ENCODE measurements at regions not wholly inside any gene's neighbourhood (a gene's known extent, or its start where the extent isn't known, plus 50 kb on each side); places are given as distances from the start of the nearest gene placed in this dataset.
"Not testable (repeated sequence)": the region's sequence is repeated elsewhere in the genome, so short reads cannot be mapped to it uniquely, and the experiment has no call there.

- intact Hi-C loops (cut with micrococcal nuclease): no loop called here
These were observed 124.2 kb downstream of the ATP6V1G3 start for GRCh38 chr1:198416296-198416695.

DNA sequence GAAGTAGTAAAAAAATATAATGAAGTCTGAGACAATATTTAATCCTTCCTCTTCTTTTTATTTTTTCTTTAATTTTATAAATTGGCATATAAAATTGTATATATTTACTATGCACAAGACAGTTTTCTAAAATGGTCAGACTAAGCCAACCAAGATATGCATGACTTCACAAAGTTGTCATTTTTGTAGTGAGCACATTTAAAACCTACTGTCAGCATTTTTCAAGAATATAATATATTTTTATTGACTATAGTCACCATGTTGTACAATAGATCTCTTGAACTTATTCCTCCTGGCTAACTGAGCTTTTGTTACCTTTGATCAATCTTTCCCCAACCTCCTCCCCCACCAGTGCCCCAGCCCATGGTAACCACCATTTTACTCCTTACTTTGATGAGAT, 129.2 kb downstream of the ATP6V1G3 start:
- intact Hi-C loops (cut with micrococcal nuclease): no loop called here

DNA sequence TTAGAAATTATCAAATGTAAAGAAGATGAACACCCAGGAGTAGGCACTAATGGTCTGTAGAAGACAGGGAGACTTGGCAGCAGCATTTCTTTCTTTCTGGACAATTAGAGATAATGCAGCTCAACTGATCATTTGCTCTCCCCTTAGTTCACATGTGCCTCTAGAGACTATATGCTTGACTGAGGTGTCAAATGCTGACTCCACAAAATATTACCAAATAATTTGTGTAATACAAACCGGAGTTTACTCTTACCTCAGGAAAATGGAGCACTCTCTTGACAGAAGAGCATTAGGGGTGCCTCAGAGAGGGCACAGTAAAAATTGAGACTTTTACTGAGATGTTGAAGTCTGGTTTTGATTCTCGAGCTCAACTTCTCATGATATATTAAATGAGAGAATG, 131.8 kb downstream of the ATP6V1G3 start:
- intact Hi-C loops (cut with micrococcal nuclease): no loop called here

- intact Hi-C loops (cut with micrococcal nuclease): not testable (repeated sequence)
These were observed 135.8 kb downstream of the ATP6V1G3 start for GRCh38 chr1:198404632-198405031.

DNA sequence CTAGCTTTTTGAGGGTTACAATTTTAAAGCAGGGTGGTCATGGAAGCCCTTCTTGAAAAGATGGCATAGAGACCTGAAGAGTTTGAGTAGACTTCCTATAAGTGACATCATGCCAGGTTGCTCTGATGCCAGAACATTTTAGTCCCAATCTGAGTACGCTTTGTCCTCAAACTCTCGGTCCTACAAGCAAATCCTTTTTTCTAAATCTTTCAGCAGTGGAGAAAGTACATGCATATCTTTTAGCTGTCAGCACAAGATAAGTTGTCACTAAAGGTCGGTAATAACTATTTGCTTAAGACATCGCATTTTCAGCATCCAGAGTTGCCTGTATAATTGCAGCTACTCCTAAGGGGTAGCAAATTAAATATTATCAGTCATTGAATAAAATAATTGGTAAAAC, 140.4 kb downstream of the ATP6V1G3 start:
- intact Hi-C loops (cut with micrococcal nuclease): no loop called here

- intact Hi-C loops (cut with micrococcal nuclease): no loop called here
These were observed 141.0 kb downstream of the ATP6V1G3 start for GRCh38 chr1:198399452-198399851.

DNA sequence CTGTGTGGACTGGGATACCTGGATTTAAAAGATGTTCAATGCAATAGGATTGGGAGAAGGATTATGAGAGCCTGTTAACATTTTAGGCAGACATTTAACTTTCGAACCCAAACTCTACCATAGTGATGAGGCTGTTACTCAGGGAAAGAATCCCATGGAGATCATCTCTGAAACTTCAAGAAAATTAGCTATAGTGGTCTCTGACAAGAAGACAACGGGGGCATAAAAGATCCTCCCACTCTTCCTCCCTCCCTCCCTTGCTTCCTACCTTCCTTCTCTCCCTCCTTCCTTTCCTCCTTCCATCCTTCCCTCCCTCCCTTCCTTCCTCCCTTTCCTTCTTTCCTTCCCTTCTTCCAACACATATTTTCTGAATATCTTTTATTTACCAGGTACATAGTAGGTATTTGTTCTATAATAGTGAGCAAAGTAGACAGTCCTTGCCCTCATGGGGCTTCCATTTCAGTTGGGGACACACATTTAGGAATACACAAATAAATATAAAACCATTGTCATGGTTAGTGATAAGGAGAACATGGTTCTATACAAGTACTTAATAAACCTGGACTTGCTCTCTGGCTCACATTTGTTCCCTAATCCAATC, 143.2 kb downstream of the ATP6V1G3 start:
- intact Hi-C loops (cut with micrococcal nuclease): no loop called here

DNA sequence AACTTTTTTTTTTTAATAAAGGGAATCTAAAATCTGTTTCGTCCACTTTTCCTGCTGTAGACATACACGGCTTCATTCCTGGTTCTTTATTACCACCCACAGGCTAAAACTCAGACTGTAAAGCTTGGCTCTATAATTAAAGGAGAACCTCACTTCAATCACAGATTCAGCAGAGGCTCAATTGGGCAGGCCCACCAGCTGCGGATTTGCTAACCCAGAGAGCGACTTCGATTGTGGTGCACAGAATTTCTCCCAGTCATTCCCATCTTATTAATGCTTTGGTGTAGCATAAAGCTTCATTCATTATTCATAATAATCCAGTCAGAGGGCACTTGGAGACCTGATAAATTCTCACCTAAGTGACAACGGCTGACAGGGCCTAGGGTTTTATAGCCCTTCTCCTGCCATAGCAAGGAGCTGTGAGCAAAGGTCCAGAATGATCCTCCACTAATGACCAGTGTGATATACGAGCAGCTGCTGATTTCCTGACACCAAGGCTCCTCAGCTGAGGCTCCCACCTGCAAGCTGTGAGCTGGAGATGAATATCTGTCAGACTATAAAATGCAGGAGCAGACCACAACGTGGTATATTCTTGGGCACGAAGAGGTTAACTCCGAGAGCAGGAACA, 149.0 kb downstream of the ATP6V1G3 start:
- intact Hi-C loops (cut with micrococcal nuclease): no loop called here

DNA sequence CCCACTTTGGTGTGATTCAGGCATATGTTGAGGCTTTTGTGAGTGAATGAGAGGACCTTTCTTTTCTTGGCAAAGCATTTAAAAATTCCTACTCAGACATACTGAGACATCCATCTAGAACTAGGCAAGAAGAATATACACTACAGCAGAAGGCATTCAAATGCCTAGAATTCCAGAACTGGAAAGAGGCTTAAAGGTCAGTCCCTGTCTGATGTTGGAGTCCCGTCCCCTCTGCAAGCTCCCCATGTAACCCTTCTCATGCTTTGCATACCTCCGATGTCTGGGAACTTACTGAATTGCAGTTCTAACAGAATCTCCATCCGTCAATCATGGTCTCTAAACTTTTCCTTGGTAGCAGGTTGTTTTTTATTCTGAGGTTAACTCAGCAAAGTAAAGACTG, 152.9 kb downstream of the ATP6V1G3 start:
- intact Hi-C loops (cut with micrococcal nuclease): no loop called here

DNA sequence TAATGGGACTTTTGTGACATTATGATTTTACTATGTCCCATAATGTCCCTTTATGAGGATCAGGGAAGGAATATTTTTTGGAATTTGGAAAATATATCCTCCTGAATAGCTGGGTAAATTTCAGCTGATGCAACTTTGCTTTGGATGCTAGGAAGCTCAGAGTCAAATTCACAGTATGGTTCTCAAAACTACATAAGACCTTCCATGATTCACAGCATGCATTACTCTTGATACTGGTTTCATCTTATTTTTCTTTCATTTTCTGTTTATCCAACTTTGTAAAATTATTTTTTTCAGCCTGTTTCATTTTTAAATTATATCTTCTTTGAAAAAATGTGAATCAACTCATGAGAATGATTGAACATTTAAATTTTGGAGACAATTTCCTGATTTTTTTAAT, 160.2 kb downstream of the ATP6V1G3 start:
- intact Hi-C loops (cut with micrococcal nuclease): no loop called here

DNA sequence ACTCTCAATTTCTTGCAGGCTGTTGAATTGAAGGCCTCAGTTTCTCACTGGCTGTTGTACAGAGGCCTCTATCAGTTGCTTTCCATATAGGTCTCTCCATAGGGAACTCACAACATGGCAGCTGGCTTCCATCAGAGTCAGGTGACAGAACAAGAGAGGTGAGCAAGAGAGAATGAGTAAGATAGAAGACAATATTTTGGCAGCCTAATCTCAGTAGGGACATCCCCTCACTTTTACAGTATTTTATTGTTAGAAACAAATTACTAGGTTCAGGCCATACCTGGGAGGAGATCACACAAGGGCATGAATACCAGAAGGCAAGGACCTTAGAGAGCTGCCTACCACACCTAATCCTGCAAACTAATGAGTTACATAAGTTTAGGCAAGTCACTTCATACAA, 162.8 kb downstream of the ATP6V1G3 start:
- intact Hi-C loops (cut with micrococcal nuclease): no loop called here

DNA sequence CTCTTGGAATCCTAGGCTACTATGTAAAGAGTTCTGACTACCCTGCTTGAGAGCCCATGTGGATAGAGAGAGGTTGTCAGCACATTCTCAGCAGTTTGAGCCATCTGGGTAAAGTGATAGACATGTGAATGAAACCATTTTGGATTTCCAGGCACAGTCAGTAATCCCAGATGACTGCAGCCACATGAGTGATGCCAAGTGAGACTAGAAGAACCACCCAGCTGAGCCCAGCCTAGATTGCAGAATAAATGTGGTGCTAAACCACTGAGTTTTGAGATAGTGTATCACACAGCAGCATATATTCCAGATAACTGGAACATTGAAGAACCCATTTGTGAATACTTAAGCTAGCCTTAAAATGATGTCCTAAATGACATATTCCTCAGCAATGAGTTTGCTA, 166.2 kb downstream of the ATP6V1G3 start:
- intact Hi-C loops (cut with micrococcal nuclease): no loop called here

DNA sequence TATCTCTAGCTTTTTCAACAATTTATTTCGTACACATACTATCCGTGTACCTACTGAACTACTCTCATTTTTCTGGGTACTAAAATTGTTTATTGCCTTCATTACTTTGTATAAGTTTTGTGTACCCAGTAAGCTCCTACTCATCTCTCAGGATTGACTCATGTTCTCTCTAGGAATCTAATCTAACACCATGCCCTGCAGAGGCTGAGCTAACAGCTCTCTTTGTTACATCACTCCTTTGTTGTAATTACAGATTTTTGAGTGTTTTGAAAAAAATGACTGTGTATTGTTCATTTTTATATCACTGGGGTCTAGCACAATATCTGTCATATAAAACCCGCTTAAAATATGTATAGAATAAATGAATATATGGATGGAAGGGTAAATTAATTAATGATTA, 167.1 kb downstream of the ATP6V1G3 start:
- intact Hi-C loops (cut with micrococcal nuclease): no loop called here

Data from T-helper 2 cell treated with Interferon-gamma antibody and Interleukin-4, amounts not matched to agents 100 ng/mL and 5 ng/mL, for 36 hours (primary cell).